ENCODE measurements at regions not wholly inside any gene's neighbourhood (a gene's known extent, or its start where the extent isn't known, plus 50 kb on each side); places are given as distances from the start of the nearest gene placed in this dataset.
"Not testable (repeated sequence)": the region's sequence is repeated elsewhere in the genome, so short reads cannot be mapped to it uniquely, and the experiment has no call there.

DNA sequence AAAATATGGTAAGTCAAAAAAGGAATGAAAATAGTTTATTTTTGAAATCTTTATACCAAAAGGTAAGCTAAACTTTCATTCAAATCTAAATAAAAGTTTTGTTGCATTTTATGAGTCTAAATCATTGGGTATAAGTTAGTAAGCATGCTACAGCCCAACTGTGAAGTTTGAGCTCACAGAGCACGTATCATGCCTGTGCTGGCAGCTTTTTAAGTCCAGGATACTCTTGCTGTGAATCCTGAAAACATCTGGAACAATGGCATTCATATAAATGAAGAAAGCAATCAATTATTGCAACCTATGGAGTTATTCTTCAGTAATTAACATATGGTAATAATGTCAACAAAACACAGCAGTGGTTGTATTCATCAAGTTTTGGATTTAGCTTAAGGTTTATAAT lies 656.9 kb downstream of the RFPL4B start:
- Mint-ChIP-seq H3K27me3 (no peaks in the 10 kb centered on the region), H3K27ac (no peak overlapping the region), H3K4me1 (no peaks in the 10 kb centered on the region), H3K4me3 (no peak overlapping the region), H3K9me3 (peaks cover 0 to 5% of the 10 kb centered on the region in 2 donors)
- ATAC-seq (no peak), DNase-seq (no peak)

DNA sequence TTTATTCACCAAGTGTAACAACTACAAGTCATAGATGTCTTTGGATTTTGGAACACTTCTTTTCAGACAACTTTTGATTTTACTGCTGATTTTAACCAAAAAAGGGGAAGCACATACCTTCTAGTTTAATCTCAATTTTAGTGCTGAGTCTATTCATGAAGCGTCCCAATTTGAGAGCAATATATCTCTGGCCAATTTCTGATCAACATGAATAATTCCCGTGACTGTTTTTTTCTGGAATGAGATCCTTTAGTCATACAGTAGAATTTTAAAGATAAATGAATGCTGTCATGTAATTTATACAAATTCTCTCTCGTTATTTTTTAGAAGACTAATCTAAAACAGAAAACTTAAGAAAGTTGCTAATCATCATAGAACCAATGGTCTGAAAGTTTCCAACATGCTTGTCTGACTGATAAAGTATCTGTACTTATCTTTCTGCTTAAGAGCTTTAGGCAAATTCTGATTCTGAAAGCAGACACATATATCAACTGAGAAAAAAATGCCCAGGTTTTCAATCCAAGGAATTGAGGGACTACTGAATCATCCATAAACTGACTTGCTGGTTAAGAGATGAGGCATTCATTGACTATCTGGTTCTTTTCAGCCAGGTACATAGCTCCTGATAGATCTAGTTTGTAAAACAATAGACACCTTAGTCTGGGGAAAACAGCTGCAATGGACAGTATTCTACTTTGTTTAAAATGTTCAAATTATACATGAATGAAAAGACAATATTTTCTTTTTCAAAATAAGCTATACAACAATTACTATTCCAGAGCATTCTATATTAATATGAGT lies 657.5 kb downstream of the RFPL4B start:
- peaks cover 0 to 5% of the 10 kb centered on the region in 2 donors for H3K9me3 Mint-ChIP-seq
- ATAC-seq (no peak), DNase-seq (no peak)

DNA sequence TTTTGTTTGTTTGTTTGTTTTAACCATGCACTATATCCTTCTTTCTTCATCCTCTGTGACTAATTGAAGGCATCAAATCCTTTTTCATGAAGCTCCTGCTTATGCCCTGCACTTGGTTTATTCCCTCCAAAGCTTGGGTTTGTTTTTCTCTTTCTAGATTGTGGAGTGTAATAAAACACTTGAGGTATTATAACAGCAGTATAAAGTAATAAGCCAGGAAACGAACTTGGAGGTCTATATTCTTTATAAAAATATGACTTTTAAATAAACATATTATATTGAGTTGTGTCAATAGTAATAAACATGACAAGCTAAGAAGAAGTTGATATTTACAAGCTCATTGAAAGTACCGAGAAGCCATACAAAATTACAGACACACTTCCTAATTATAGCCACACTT lies 659.4 kb downstream of the RFPL4B start:
- Mint-ChIP-seq H3K27ac (no peak overlapping the region), H3K27me3 (no peaks in the 10 kb centered on the region), H3K9me3 (no peaks in the 10 kb centered on the region), H3K4me1 (no peaks in the 10 kb centered on the region), H3K4me3 (no peak overlapping the region)
- DNase-seq (no peak), ATAC-seq (no peak)

More for the DNA sequence above, 657.5 kb downstream of the RFPL4B start:
- no peak overlapping the region for H3K4me3 Mint-ChIP-seq
- H3K4me1 Mint-ChIP-seq, result no peaks in the 10 kb centered on the region
- H3K27ac Mint-ChIP-seq, result no peak overlapping the region
- H3K27me3 Mint-ChIP-seq, result no peaks in the 10 kb centered on the region

DNA sequence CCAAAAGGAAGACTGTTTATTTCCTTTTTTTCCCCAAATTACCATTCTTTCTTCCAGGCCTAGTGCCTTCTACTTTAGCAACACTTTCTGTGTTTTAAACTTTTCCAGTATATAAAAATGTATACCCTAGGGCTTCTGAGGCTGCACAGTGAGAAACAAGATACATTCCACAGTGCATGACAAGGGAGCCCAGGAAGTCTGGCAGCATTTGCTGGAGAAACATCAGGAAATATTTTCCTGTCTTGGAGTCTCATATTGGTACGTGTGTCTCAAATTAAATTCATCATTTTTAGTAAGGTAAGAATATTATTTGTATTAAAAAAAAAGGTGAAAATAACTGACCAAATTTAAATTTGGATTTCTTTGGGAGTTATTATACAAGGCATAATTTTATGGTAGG lies 662.6 kb downstream of the RFPL4B start:
- ATAC-seq (no peak), DNase-seq (no peak)
- no peak overlapping the region for H3K4me3 Mint-ChIP-seq
- H3K27me3 Mint-ChIP-seq, result no peaks in the 10 kb centered on the region
- H3K9me3 Mint-ChIP-seq, result no peaks in the 10 kb centered on the region
- no peaks in the 10 kb centered on the region for H3K4me1 Mint-ChIP-seq
- H3K27ac Mint-ChIP-seq, result no peak overlapping the region

DNA sequence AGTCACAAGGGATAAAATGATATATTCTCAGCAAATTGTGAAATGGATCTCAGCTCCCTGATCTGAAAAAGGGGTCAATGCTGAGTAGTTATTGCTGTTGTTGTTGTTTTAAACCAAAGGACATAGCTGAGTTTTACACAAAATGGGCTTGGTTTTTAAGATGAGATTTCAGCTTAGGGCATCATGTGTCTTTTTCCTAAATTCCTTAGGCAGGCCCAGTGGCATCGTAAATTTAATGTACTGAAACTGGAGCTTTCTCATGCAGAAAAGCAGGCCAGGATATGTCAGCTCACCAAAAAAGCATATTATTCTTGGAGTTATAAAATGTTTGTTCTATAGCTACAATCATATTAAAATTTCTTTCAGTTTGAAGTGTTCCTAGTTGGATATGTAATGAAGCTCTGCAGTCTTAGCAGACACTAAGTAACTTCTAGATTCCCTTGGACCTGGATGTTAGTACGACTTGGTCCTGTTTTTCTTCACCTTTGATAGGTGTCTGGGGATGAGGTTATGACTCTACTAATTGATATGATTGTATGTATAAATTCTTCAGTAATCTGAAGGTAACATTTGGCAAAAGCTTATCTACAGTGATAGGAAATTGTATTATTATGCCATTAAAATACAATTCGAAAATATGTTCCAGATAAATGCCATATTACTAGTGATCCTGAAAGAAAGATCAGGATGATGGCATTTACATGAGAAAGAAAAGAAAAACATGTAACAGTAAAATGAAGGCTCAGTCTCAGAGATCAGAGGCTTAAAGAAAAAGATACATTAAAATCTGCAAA lies 663.3 kb downstream of the RFPL4B start:
- Mint-ChIP-seq H3K4me3 (no peak overlapping the region), H3K27ac (no peak overlapping the region), H3K4me1 (no peaks in the 10 kb centered on the region), H3K9me3 (no peaks in the 10 kb centered on the region), H3K27me3 (no peaks in the 10 kb centered on the region)
- no peak for DNase-seq
- no peak for ATAC-seq

DNA sequence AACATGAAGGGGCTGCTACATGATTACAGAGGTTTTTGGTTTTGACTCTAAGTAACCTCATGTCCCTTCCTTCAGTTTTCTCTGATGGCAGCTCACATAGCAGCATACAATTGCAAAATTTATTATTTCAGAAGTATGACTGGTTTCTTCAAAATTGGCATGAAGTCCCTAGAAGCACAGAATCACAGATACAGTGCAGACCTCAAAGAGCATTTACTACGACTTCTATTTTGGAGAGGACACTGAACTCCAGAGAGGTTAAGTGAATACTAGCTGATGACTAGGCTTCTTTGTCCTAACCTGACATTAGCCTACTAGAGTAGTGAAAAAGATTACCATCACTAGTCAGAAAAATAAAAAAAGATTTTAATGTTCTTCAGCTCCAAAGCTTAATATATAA lies 664.3 kb downstream of the RFPL4B start:
- no peaks in the 10 kb centered on the region for H3K9me3 Mint-ChIP-seq
- no peaks in the 10 kb centered on the region for H3K4me1 Mint-ChIP-seq
- H3K4me3 Mint-ChIP-seq, result no peak overlapping the region
- H3K27ac Mint-ChIP-seq, result no peak overlapping the region
- no peak for DNase-seq
- H3K27me3 Mint-ChIP-seq, result no peaks in the 10 kb centered on the region
- no peak for ATAC-seq

DNA sequence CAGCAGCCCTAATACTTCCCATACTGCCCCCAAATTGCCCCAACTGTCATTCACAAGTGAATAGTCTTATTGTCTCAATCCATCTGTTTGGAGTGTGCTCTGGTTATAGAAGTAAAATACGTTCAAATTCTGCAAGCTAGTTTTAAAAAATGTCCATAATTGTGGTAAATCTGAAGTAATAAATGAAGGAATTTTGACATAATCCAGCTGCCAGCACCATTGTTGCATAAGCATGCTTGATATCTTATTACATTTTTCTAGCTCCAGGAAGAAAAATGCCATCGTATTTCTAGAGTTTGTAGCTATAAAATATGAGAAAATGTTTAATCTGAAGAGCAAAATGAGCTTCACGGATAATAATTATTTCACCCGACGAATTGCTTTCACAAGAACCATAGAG lies 664.7 kb downstream of the RFPL4B start:
- no peaks in the 10 kb centered on the region for H3K9me3 Mint-ChIP-seq
- H3K4me3 Mint-ChIP-seq, result no peak overlapping the region
- H3K4me1 Mint-ChIP-seq, result no peaks in the 10 kb centered on the region
- DNase-seq, result no peak
- no peak overlapping the region for H3K27ac Mint-ChIP-seq
- no peaks in the 10 kb centered on the region for H3K27me3 Mint-ChIP-seq
- ATAC-seq, result no peak

DNA sequence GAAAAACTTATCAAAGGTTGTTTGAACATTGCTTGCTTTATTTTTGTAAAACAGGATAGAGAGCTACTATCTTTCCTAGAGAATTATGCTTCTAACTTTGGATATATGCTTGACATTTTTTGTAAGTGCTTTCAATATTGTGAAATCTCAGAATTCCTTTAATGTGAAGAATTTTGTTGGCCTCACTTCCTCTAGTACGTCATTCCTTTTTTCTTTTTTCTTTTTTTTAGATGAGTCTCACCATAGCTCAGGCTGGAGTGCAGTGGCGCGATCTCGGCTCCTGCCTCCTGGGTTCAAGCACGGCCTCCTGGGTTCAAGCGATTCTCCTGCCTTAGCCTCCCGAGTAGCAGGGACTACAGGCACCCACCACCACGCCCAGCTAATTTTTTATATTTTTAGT lies 668.1 kb downstream of the RFPL4B start:
- Mint-ChIP-seq H3K27me3 (no peaks in the 10 kb centered on the region), H3K4me1 (no peaks in the 10 kb centered on the region), H3K9me3 (no peaks in the 10 kb centered on the region), H3K4me3 (no peak overlapping the region), H3K27ac (no peak overlapping the region)
- ATAC-seq (no peak), DNase-seq (no peak)

DNA sequence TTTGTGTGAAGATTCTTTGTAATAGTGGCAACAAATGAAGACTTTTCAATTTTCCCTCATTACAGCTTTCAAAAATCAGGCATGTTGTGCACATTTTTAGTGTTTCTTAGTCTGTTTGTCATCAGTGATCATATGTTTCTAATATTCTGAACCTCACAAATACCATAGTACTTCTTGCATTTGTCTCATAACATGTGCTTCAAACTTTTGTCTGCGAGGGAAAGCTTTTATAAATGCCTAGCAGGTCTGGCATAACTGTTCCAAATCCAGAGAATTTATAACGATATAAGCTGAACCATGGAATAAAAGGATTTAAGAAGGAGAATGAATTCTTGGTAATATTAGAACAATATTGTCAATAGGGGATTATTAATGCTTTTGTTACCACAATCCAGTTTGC lies 670.2 kb downstream of the RFPL4B start:
- ATAC-seq (no peak), DNase-seq (no peak)
- H3K27me3 Mint-ChIP-seq, result no peaks in the 10 kb centered on the region
- no peak overlapping the region for H3K27ac Mint-ChIP-seq
- no peaks in the 10 kb centered on the region for H3K9me3 Mint-ChIP-seq
- H3K4me1 Mint-ChIP-seq, result no peaks in the 10 kb centered on the region
- no peak overlapping the region for H3K4me3 Mint-ChIP-seq

DNA sequence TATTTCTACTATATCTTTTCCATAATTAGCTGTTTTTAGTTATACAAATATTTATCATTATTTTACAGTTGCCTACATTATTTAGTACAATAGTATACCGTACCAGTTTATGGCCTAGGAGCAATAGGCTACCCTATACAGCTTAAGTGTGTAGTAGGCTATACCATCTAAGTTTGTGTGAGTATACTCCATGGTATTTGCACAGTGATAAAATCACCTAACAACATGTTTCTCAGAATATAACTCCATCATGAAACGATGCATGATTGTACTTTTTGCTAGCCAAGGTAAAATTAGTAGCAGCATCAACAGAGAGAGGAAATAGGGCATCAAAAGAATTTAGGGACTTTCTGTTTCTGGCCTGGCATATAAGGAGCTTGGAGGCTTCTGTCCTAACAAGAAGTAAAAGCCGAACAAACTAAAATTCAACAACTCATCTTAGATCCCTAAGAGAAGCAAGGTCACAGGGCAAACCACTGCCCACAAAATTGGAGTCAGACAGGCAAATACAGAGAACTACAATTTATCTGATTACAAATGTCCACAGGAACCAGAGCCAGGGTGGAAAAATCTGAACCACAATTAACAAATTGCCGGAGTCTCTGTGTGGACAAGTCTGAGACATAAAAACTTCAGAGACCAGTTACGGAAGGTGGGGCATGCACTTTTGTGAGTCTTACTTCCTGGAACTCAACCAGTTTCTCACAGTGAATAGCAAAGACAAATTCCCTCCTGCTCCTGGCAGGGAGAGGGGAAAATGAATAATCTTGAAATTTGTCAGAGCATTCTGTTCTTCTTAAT lies 671.4 kb downstream of the RFPL4B start:
- no peak overlapping the region for H3K4me3 Mint-ChIP-seq
- DNase-seq (no peak), ATAC-seq (no peak)
- no peaks in the 10 kb centered on the region for H3K9me3 Mint-ChIP-seq
- H3K27ac Mint-ChIP-seq, result no peak overlapping the region
- H3K4me1 Mint-ChIP-seq, result no peaks in the 10 kb centered on the region
- no peaks in the 10 kb centered on the region for H3K27me3 Mint-ChIP-seq

DNA sequence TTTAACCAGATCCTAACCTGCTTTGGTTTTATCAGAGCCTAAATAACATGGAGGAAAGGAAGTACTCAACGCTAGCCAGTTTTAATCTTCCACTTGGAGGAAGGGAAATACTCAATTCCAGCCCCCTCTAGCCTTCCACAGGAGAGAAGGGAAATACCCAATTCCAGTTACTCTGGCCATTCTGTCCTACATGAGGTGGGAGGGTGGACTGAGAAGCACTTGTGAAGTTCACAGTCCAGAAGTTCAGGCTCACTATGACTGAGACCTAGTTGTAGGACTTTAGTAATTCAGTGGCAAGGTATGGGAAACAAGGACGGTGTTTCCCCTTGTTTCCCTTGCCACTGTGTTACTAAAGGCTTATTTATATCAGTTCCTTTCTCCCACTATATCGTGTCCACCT lies 672.0 kb downstream of the RFPL4B start:
- Mint-ChIP-seq H3K4me1 (no peaks in the 10 kb centered on the region), H3K4me3 (no peak overlapping the region), H3K27ac (no peak overlapping the region), H3K9me3 (no peaks in the 10 kb centered on the region), H3K27me3 (no peaks in the 10 kb centered on the region)
- ATAC-seq (no peak), DNase-seq (no peak)

DNA sequence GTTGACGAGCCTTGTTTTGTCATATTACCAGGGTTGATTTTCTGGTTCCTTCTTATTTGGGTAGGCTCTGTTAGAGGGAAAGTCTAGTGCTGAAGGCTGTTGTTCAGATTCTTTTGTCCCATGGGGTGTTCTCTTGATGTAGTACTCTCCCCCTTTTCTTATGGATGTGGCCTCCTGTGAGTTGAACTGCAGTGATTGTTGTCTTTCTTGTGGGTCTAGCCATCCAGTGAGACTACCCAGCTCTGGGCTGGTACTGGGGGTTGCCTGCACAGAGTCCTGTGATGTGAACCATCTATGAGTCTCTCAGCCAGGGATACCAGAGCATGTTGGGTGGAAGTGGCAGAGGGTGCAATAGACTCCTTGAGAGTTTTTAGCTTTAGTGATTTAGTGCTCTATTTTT lies 680.6 kb downstream of the RFPL4B start:
- no peaks in the 10 kb centered on the region for H3K4me1 Mint-ChIP-seq
- H3K4me3 Mint-ChIP-seq, result no peak overlapping the region
- peaks cover 5 to 19% of the 10 kb centered on the region in 2 donors for H3K9me3 Mint-ChIP-seq
- H3K27me3 Mint-ChIP-seq, result no peaks in the 10 kb centered on the region
- no peak for ATAC-seq
- no peak for DNase-seq
- no peak overlapping the region for H3K27ac Mint-ChIP-seq

DNA sequence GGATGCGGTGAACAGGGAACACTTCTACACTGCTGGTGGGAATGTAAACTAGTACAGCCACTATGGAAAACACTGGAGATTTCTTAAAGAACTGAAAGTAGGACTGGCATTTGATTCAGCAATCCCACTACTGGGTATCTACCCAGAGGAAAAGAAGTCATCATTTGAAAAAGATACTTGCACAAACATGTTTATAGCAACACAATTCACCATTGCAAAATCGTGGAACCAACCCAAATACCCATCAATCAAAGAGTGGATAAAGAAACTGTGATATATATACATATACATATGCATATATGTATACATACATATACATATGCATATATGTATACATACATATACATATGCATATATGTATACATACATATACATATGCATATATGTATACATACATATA lies 682.0 kb downstream of the RFPL4B start:
- not testable (repeated sequence) for H3K27me3 Mint-ChIP-seq, ATAC-seq, H3K4me1 Mint-ChIP-seq, H3K27ac Mint-ChIP-seq, H3K4me3 Mint-ChIP-seq, DNase-seq
- H3K9me3 Mint-ChIP-seq, result peaks cover 5 to 19% of the 10 kb centered on the region in 2 donors

DNA sequence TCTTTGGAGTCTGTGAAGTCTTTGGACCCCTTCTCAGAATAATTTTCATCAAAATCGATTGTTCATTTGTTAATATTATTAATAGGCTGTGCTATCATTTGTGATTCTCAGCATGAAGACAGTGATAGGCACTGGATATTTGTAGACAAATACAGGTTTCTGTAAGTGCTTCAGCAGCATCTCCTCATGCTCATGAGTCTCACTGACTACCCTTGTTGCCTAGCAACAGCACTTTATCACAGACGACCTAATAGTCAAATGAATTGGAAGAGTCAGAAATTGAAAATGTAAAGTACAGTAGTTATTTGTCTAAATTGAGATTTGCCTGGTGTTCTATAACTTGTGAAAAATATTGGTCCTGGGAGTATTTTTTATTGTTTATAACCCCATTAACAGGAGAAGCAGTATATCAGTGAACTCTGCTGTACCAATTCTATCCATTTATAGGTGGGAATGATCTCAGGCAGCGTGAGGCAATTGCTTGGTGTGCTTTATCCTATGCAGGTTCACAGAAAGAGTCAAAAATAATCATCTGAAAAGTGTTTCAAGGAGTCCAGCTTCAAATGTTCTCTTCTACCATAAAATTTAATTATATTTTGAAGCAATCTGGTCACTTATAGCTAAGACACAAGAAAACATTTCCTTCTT lies 684.6 kb downstream of the RFPL4B start:
- ATAC-seq (no peak), DNase-seq (no peak)
- Mint-ChIP-seq H3K27me3 (no peaks in the 10 kb centered on the region), H3K4me1 (no peaks in the 10 kb centered on the region), H3K9me3 (peaks cover 9 to 19% of the 10 kb centered on the region in 2 donors), H3K4me3 (no peak overlapping the region), H3K27ac (no peak overlapping the region)

DNA sequence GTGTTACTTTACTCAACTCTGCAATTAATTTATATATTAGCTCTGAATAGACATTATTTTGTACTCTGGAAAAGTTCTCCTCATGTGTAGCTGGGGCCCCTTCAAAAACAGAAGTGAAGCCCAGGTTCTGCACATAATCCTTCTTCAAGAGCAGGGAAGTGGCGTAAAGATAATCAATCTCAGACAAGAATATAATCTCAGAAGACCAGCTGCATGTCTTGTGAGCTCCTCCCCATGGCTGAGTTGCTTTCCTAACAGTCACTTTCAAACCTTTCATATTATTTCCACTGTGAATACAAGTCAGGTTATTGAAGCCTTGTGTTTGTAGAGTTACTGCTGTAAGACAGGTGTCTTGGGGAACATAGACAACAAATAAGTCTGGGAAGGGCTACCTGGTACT lies 691.9 kb downstream of the RFPL4B start:
- no peak for ATAC-seq
- Mint-ChIP-seq H3K4me1 (no peaks in the 10 kb centered on the region), H3K9me3 (peaks cover 0 to 4% of the 10 kb centered on the region in 2 donors), H3K27ac (no peak overlapping the region), H3K27me3 (no peaks in the 10 kb centered on the region), H3K4me3 (no peak overlapping the region)
- no peak for DNase-seq

Measured in stimulated activated naive CD8-positive, alpha-beta T cell treated with anti-CD3 and anti-CD28 coated beads, Interleukin-15, amount 100 ng/mL, for 72 hours (primary cell).